H1 (cell line): ENCODE measurements at regions not wholly inside any gene's neighbourhood (a gene's known extent, or its start where the extent isn't known, plus 50 kb on each side); places are given as distances from the start of the nearest gene placed in this dataset.

ENCODE experiments used
- CTCF ChIA-PET: fragments of 300-600 bp; sonication (Branson Sonifier 250); formaldehyde crosslinking; loops from one replicate; lab custom pipeline; 2021; ENCODE audit not compliant: partially characterized antibody; lab: Charles Lee
- POLR2A ChIA-PET: fragments of 300-600 bp; sonication (Branson Sonifier 250); formaldehyde crosslinking; loops from one replicate; lab custom pipeline; 2021; ENCODE audit warnings: inconsistent platforms; ENCODE audit not compliant: partially characterized antibody; lab: Charles Lee
- DNase-seq, 2 experiments: peaks; one replicate each; pipeline versions ENCODE4 v3.0.0 to v3.0.0-alpha.2; 2010 to 2022; ENCODE audit warnings: low spot score in 2 of 2, low read depth in 1 of 2, mixed read lengths in 1 of 2
- FAIRE-seq: peaks from 2 replicates; lab custom pipeline; 2011; peaks lifted over from hg19 to GRCh38; lab: Jason Lieb, UNC
- H2AFZ ChIP-seq: 2 replicates; pipeline ENCODE4 v1.8.1; 2012; ENCODE audit warnings: low read length, inconsistent platforms
- H2AK5ac ChIP-seq: 2 replicates; pipeline ENCODE4 v1.6.1; 2013; ENCODE audit warnings: low read depth, low read length
- H2BK120ac ChIP-seq: replicated peaks from 2 replicates; pipeline ENCODE3; 2013; ENCODE audit warnings: low read depth, low read length, inconsistent platforms
- H2BK12ac ChIP-seq: 2 replicates; pipeline ENCODE4 v1.6.1; 2013; ENCODE audit warnings: low read depth, low read length
- H2BK15ac ChIP-seq: 2 replicates; pipeline ENCODE4 v1.6.1; 2013; ENCODE audit warnings: low read length
- H2BK20ac ChIP-seq: 2 replicates; pipeline ENCODE4 v1.6.1; 2013; ENCODE audit warnings: low read length
- H2BK5ac ChIP-seq: 2 replicates; pipeline ENCODE4 v1.6.1; 2013; ENCODE audit warnings: low read depth, low read length
- H3K14ac ChIP-seq: 2 replicates; pipeline ENCODE4 v1.6.1; 2013; ENCODE audit warnings: inconsistent platforms; ENCODE audit not compliant: insufficient read length
- H3K18ac ChIP-seq: 2 replicates; pipeline ENCODE4 v1.6.1; 2013; ENCODE audit warnings: low read length; ENCODE audit errors: extremely low read depth
- H3K23ac ChIP-seq: 2 replicates; pipeline ENCODE4 v1.6.1; 2013; ENCODE audit warnings: inconsistent platforms; ENCODE audit not compliant: insufficient read length
- H3K23me2 ChIP-seq: 2 replicates; pipeline ENCODE4 v1.6.1; 2013; ENCODE audit warnings: low read depth, low read length
- H3K27ac ChIP-seq: 2 replicates; pipeline ENCODE4 v1.6.1; 2011; ENCODE audit warnings: low read depth, low read length, inconsistent platforms
- H3K27me3 ChIP-seq, 4 experiments: replicated peaks in 1 of 4; 1 replicate in 1 of 4; 2 replicates in 3 of 4; pipeline versions ENCODE4 v1.6.1 to v1.8.1; 2011 to 2013; ENCODE audit warnings: low read length in 3 of 4, mild to moderate bottlenecking in 3 of 4, inconsistent platforms in 2 of 4, mixed read lengths in 2 of 4, moderate library complexity in 1 of 4; ENCODE audit not compliant: control insufficient read depth in 3 of 4, insufficient read depth in 3 of 4; ENCODE audit errors: extremely low read depth in 1 of 4
- H3K36me3 ChIP-seq, 4 experiments: 2 replicates each; pipeline versions ENCODE4 v1.6.1 to v1.8.1; 2011 to 2013; ENCODE audit warnings: mild to moderate bottlenecking in 4 of 4, low read length in 3 of 4, moderate library complexity in 2 of 4, control low read depth in 1 of 4, inconsistent platforms in 1 of 4; ENCODE audit not compliant: insufficient read depth in 4 of 4, control insufficient read depth in 2 of 4
- H3K4ac ChIP-seq: replicated peaks from 2 replicates; pipeline ENCODE3; 2013; ENCODE audit warnings: low read length, low read depth, mixed read lengths, inconsistent platforms; ENCODE audit not compliant: insufficient read length
- H3K4me1 ChIP-seq, 4 experiments: replicated peaks in 1 of 4; 1 replicate in 1 of 4; 2 replicates in 3 of 4; pipeline versions ENCODE4 v1.6.1 to v1.8.1; 2011 to 2013; ENCODE audit warnings: low read length in 3 of 4, inconsistent platforms in 2 of 4, mixed read lengths in 1 of 4; ENCODE audit not compliant: insufficient read depth in 4 of 4, control insufficient read depth in 3 of 4
- H3K4me2 ChIP-seq, 2 experiments: 2 replicates each; pipeline versions ENCODE4 v1.6.1 to v1.8.1; 2011 to 2013; ENCODE audit warnings: low read depth in 2 of 2, low read length in 2 of 2, control low read depth in 1 of 2, inconsistent platforms in 1 of 2, mild to moderate bottlenecking in 1 of 2; ENCODE audit not compliant: insufficient read depth in 1 of 2
- H3K4me3 ChIP-seq, 4 experiments: fragments of 200-600, 300-600 bp in 1 of 4; sonication (generic), shearing (Covaris generic), sonication (Bioruptor Twin) in 1 of 4; 2 replicates each; pipeline versions ENCODE4 v1.5.1 to v1.8.1; 2011 to 2016; ENCODE audit warnings: low read length in 4 of 4, low read depth in 3 of 4, control low read depth in 2 of 4, inconsistent platforms in 2 of 4, mild to moderate bottlenecking in 2 of 4, mixed read lengths in 1 of 4, moderate library complexity in 1 of 4; ENCODE audit not compliant: insufficient read depth in 2 of 4; ENCODE audit errors: extremely low read depth in 1 of 4
- H3K56ac ChIP-seq: replicated peaks from 2 replicates; pipeline ENCODE3; 2013; ENCODE audit warnings: low read depth, mild to moderate bottlenecking, mixed read lengths, low read length, inconsistent platforms; ENCODE audit not compliant: insufficient read length
- H3K79me1 ChIP-seq: 2 replicates; pipeline ENCODE4 v1.6.1; 2013; ENCODE audit warnings: low read depth, low read length, control low read depth
- H3K79me2 ChIP-seq, 2 experiments: 2 replicates each; pipeline versions ENCODE4 v1.6.1 to v1.8.1; 2012 to 2013; ENCODE audit warnings: low read length in 2 of 2, mild to moderate bottlenecking in 2 of 2, inconsistent platforms in 1 of 2; ENCODE audit not compliant: insufficient read depth in 2 of 2, control insufficient read depth in 1 of 2
- H3K9ac ChIP-seq, 4 experiments: replicated peaks in 1 of 4; 1 replicate in 1 of 4; 2 replicates in 3 of 4; pipeline versions ENCODE4 v1.6.1 to v1.8.1; 2011 to 2013; ENCODE audit warnings: low read depth in 3 of 4, low read length in 3 of 4, control low read depth in 2 of 4, mild to moderate bottlenecking in 2 of 4, moderate library complexity in 2 of 4, inconsistent platforms in 1 of 4; ENCODE audit errors: extremely low read depth in 1 of 4
- H3K9me3 ChIP-seq, 2 experiments: 2 replicates each; pipeline versions ENCODE4 v1.6.1 to v1.8.1; 2012 to 2013; ENCODE audit warnings: mild to moderate bottlenecking in 2 of 2, moderate library complexity in 2 of 2, control low read depth in 1 of 2, inconsistent platforms in 1 of 2, low read depth in 1 of 2, low read length in 1 of 2, mixed read lengths in 1 of 2; ENCODE audit not compliant: insufficient read depth in 2 of 2
- H4K20me1 ChIP-seq, 2 experiments: replicated peaks in 1 of 2; 2 replicates each; pipeline versions ENCODE3 to v1.8.1; 2011 to 2013; ENCODE audit warnings: inconsistent platforms in 2 of 2, low read length in 2 of 2, mild to moderate bottlenecking in 1 of 2; ENCODE audit not compliant: insufficient read depth in 2 of 2, control insufficient read depth in 1 of 2
- H4K5ac ChIP-seq: 2 replicates; pipeline ENCODE4 v1.6.1; 2013; ENCODE audit warnings: low read length, low read depth, mixed read lengths, inconsistent platforms; ENCODE audit not compliant: insufficient read length
- H4K8ac ChIP-seq: 2 replicates; pipeline ENCODE4 v1.8.0; 2013; ENCODE audit warnings: mild to moderate bottlenecking, moderate library complexity, low read length, inconsistent platforms; ENCODE audit not compliant: insufficient read depth; ENCODE audit errors: extremely low read depth
- H4K91ac ChIP-seq: replicated peaks from 2 replicates; pipeline ENCODE3; 2013; ENCODE audit warnings: low read length, mixed read lengths, inconsistent platforms; ENCODE audit not compliant: insufficient read length
- CHD1 ChIP-seq: IDR thresholded peaks from 2 replicates; pipeline ENCODE4 v1.6.1; 2012; ENCODE audit warnings: low read depth, low read length, improper control_type of control experiment
- CHD2 ChIP-seq: IDR thresholded peaks from 2 replicates; pipeline ENCODE4 v1.6.1; 2012; ENCODE audit warnings: low read length, improper control_type of control experiment
- EGR1 ChIP-seq: IDR thresholded peaks from 2 replicates; pipeline ENCODE4 v1.6.1; 2011; ENCODE audit warnings: low read depth, low read length, borderline replicate concordance
- GTF2F1 ChIP-seq: IDR thresholded peaks from 2 replicates; pipeline ENCODE4 v1.6.1; 2012; ENCODE audit warnings: low read depth, low read length, improper control_type of control experiment, borderline replicate concordance
- RNF2 ChIP-seq: fragments of 200-900, 300-1000 bp; sonication (generic); IDR thresholded peaks from 2 replicates; pipeline ENCODE4 v1.7.1; 2016; ENCODE audit warnings: borderline replicate concordance, low read depth, mild to moderate bottlenecking, antibody characterized with exemption, low read length; ENCODE audit not compliant: poor library complexity, severe bottlenecking; ENCODE audit errors: missing control alignments
- TBP ChIP-seq: IDR thresholded peaks from 2 replicates; pipeline ENCODE4 v1.6.1; 2011; ENCODE audit warnings: low read depth, low read length, improper control_type of control experiment
- TCF12 ChIP-seq: IDR thresholded peaks from 2 replicates; pipeline ENCODE4 v1.6.1; 2011; ENCODE audit warnings: low read depth, mild to moderate bottlenecking, low read length
- WGBS, 2 experiments: shearing (Covaris generic) in 1 of 2; methylation state at CpG; one replicate each; pipeline versions ENCODE4 v1.1.6 to v1.1.7; 2013 to 2015; ENCODE audit warnings: low lambda C conversion rate in 2 of 2, mixed read lengths in 2 of 2, inconsistent platforms in 1 of 2, low coverage in 1 of 2, missing lambda C conversion rate in 1 of 2; ENCODE audit not compliant: insufficient replicate concordance in 2 of 2, insufficient coverage in 1 of 2, insufficient read length in 1 of 2; ENCODE audit errors: extremely low coverage in 1 of 2, missing lambda C conversion rate in 1 of 2; 5-methylcytosine and 5-hydroxymethylcytosine counted together
- TF ChIP-seq, protein P1 (sequence below): IDR thresholded peaks from 2 replicates; pipeline ENCODE4 v1.6.1; 2012; ENCODE audit warnings: inconsistent platforms

DNA sequence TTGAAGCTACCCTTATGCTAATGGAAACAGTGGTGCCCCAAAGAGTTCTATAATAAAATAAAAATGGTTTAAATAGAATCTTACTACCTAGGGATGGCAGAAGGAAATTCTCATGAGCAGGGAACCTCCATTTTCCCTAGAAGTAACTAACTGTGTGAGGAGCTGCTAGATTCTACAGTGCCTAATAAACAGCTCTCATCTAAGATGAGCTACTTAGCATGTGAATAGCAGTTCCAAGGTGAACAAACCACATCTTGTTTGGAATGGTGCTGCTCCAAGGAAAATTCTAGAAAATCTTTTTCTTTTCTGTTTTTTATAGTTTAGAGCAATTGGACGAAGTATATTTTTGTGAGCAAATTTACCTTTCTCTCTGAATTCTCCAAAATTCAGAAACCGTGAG is 1015.3 kb upstream of the NOVA1 start:
- Histone ChIP-seq H3K23me2 (no peaks in the 10 kb centered on the region), H3K36me3 (no peaks in the 10 kb centered on the region), H2BK12ac (no peak overlapping the region), H2BK15ac (no peak overlapping the region), H3K79me1 (no peaks in the 10 kb centered on the region), H3K4me1 (peaks cover 0 to 2% (median 0%) of the 10 kb centered on the region in 4 experiments; a peak in 1 of 7 replicates), H2BK20ac (no peak overlapping the region), H3K27ac (no peak overlapping the region), H2BK5ac (no peak overlapping the region), H4K20me1 (no peaks in the 10 kb centered on the region), H3K14ac (no peak overlapping the region), H3K9me3 (no peaks in the 10 kb centered on the region), H4K8ac (no peak overlapping the region), H3K56ac (no peak overlapping the region), H3K9ac (no peak overlapping the region), H2AFZ (no peak overlapping the region), H3K79me2 (no peaks in the 10 kb centered on the region), H3K4me3 (no peak overlapping the region), H2AK5ac (no peak overlapping the region), H3K23ac (no peak overlapping the region), H4K91ac (no peak overlapping the region), H4K5ac (no peak overlapping the region), H3K27me3 (no peaks in the 10 kb centered on the region), H3K4me2 (no peak overlapping the region), H3K18ac (no peak overlapping the region), H2BK120ac (no peak overlapping the region), H3K4ac (no peak overlapping the region)
- POLR2A ChIA-PET, result no interaction called here
- CTCF ChIA-PET, result no interaction called here
- 85% methylated on average over 2 of the region's 2 CpGs; no CpG with 5 or more reads in 1 of the 2 experiments for WGBS, 2 experiments
- DNase-seq (no peak), FAIRE-seq (no peak)
- no peak for TF ChIP-seq RNF2
- TF ChIP-seq TBP, result no peak
- no peak for TF ChIP-seq GTF2F1
- no peak for TF ChIP-seq TCF12
- TF ChIP-seq CHD2, result no peak
- TF ChIP-seq CHD1, result no peak
- no peak for TF ChIP-seq EGR1
- TF ChIP-seq, protein P1, sequence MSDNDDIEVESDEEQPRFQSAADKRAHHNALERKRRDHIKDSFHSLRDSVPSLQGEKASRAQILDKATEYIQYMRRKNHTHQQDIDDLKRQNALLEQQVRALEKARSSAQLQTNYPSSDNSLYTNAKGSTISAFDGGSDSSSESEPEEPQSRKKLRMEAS, result no peak
